Ovary (tissue), 7 donors: ENCODE measurements at regions not wholly inside any gene's neighbourhood (a gene's known extent, or its start where the extent isn't known, plus 50 kb on each side); places are given as distances from the start of the nearest gene placed in this dataset.
"Not testable (repeated sequence)": the region's sequence is repeated elsewhere in the genome, so short reads cannot be mapped to it uniquely, and the experiment has no call there.

ENCODE experiments used
- DNase-seq, 5 donors: peaks; one replicate each; pipeline ENCODE4 v3.0.0-alpha.2; 2019 to 2020
- H3K27ac ChIP-seq, 2 donors: fragments of 200-600 bp; one replicate each; pipeline versions ENCODE4 v1.5.1 to v1.8.0; 2019 to 2022
- H3K27me3 ChIP-seq: fragments of 200-600 bp; one replicate; pipeline ENCODE4 v1.8.0; 2022
- H3K36me3 ChIP-seq: fragments of 200-600 bp; sonication (generic); one replicate; pipeline ENCODE4 v1.5.1; 2019
- H3K4me1 ChIP-seq: one replicate; pipeline ENCODE4 v1.8.1; 2013; ENCODE audit warnings: mild to moderate bottlenecking, moderate library complexity; ENCODE audit not compliant: insufficient read depth
- H3K4me3 ChIP-seq: fragments of 200-600 bp; sonication (generic); one replicate; pipeline ENCODE4 v1.5.1; 2017
- H3K9me3 ChIP-seq, 2 donors: fragments of 200-600 bp in 1 of 2; sonication (generic) in 1 of 2; one replicate each; pipeline versions ENCODE4 v1.5.1 to v1.8.1; 2013 to 2019; ENCODE audit warnings: mild to moderate bottlenecking in 1 of 2, moderate library complexity in 1 of 2
- EP300 ChIP-seq: sonication (generic); formaldehyde crosslinking; IDR thresholded peaks from one replicate; pipeline ENCODE4 v1.6.1; 2017; ENCODE audit warnings: antibody characterized with exemption
- POLR2A ChIP-seq: fragments of 450-650 bp; IDR thresholded peaks from one replicate; pipeline ENCODE4 v1.6.1; 2017; ENCODE audit warnings: antibody characterized with exemption, mild to moderate bottlenecking, moderate library complexity
- WGBS, 3 donors: extraction: QIAGEN DNeasy Blood & Tissue Kit in 1 of 3; methylation state at CpG; one replicate each; pipeline versions ENCODE4 v1.1.5 to v1.1.7; 2013 to 2017; 5-methylcytosine and 5-hydroxymethylcytosine counted together
- intact Hi-C, 4 donors: fragments of 100-400 bp; cut with DNase I; formaldehyde crosslinking; loops; one replicate each; pipeline versions ENCODE4 v1.11.0 to v1.15.1; 2022 to 2023
- TF ChIP-seq, protein P1 (sequence below), 3 donors: fragments of 450-650 bp in 2 of 3; fragments of 200-600 bp in 1 of 3; IDR thresholded peaks; one replicate each; pipeline versions ENCODE4 v1.5.1 to v1.8.0; 2016 to 2022; ENCODE audit warnings: antibody characterized with exemption in 3 of 3, mild to moderate bottlenecking in 1 of 3
- donor health status: DM: no; HTN: no; CAD: no; lungs with moderate emphysema.
- donor health status: DM: no; HTN: no; CAD: no.
- donor health status: Bipolar disorder and iron deficiency.
- donor health status: DM: no; HTN: no; CAD: no.
- donor health status: DM: yes; HTN: yes; CAD: no.

DNA sequence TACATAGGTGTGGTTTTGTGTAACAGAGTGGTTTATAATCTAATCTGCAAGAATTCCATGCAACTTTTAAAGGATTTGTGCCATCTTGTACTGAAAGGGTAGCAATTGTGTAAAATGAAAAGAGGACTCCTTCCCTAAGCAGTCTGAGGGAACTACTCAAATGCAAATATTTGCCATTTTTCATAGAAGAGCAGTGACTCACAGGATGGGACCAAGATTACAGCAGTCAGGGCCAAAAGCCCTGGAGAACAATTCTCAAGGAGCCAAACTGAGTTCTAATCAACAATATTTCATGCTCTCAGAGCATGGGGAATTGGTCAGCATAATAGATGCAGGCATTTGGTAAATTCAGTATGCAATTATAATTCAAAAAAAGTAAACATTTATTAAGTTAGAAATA is 495.8 kb downstream of the CHSY3 start:
- Histone ChIP-seq H3K27ac (no peak overlapping the region), H3K36me3 (no peaks in the 10 kb centered on the region), H3K4me1 (no peaks in the 10 kb centered on the region), H3K9me3 (no peaks in the 10 kb centered on the region), H3K27me3 (no peaks in the 10 kb centered on the region), H3K4me3 (no peak overlapping the region)
- no peak for TF ChIP-seq EP300
- no peak for TF ChIP-seq POLR2A
- TF ChIP-seq, protein P1, sequence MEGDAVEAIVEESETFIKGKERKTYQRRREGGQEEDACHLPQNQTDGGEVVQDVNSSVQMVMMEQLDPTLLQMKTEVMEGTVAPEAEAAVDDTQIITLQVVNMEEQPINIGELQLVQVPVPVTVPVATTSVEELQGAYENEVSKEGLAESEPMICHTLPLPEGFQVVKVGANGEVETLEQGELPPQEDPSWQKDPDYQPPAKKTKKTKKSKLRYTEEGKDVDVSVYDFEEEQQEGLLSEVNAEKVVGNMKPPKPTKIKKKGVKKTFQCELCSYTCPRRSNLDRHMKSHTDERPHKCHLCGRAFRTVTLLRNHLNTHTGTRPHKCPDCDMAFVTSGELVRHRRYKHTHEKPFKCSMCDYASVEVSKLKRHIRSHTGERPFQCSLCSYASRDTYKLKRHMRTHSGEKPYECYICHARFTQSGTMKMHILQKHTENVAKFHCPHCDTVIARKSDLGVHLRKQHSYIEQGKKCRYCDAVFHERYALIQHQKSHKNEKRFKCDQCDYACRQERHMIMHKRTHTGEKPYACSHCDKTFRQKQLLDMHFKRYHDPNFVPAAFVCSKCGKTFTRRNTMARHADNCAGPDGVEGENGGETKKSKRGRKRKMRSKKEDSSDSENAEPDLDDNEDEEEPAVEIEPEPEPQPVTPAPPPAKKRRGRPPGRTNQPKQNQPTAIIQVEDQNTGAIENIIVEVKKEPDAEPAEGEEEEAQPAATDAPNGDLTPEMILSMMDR (IDR thresholded peaks at IDR 0.05): no peak
- intact Hi-C loops: no loop called here
- no peak for DNase-seq

DNA sequence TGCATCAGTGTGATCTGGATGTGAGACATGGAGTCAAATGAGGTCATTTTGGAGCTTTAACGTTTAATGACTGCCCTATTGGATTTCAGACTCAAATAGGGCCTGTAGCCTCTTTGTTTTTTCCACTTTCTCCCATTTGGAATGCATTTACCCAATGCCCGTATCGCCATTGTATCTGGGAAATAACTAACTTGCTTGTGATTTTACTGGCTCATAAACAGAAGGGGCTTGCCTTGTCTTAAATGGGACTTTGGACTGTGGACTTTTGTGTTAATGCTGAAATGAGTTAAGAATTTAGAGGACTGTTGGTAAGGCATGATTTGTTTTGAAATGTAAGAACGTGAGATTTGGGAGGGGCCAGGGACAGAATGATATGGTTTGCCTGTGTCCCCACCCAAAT is 494.6 kb downstream of the CHSY3 start:
- intact Hi-C loops: no loop called here
- DNase-seq: no peak
- TF ChIP-seq POLR2A (no peak), EP300 (no peak)
- TF ChIP-seq, protein P1 (IDR thresholded peaks at IDR 0.05): no peak
- no peaks in the 10 kb centered on the region for H3K4me1 ChIP-seq
- no peaks in the 10 kb centered on the region for H3K9me3 ChIP-seq
- H3K36me3 ChIP-seq: no peaks in the 10 kb centered on the region
- H3K4me3 ChIP-seq: no peak overlapping the region
- H3K27me3 ChIP-seq: no peaks in the 10 kb centered on the region
- H3K27ac ChIP-seq: no peak overlapping the region
- 80 to 94% (median 84%) methylated on average over 4 of the region's 4 CpGs for WGBS, 3 donors

- H3K4me1 ChIP-seq, H3K36me3 ChIP-seq, H3K4me3 ChIP-seq, H3K9me3 ChIP-seq, H3K27me3 ChIP-seq, DNase-seq, H3K27ac ChIP-seq, intact Hi-C loops: not testable (repeated sequence)
- WGBS, 3 donors: 83 to 88% (median 87%) methylated on average over 1 of the region's 1 CpG
These were observed 493.5 kb downstream of the CHSY3 start for GRCh38 chr5:130397727-130398126.

DNA sequence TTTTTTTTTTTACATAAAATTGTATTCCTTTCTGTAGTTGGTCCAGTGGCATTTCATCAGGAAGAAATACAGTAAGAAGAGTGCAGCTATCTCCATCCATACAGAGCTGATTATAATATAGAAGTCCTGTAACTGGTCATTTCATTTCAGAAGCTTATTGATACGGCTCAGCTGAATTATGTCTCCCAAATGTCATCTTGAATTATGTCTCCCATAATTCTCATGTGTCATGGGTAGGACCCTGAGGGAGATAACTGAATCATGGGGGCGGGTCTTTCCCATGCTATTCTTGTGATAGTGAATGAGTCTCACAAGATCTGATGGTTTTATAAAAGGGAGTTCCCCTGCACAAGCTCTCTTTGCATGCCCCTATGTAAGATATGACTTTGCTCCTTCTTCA is 492.9 kb downstream of the CHSY3 start:
- Histone ChIP-seq H3K9me3 (no peaks in the 10 kb centered on the region), H3K36me3 (no peaks in the 10 kb centered on the region), H3K27ac (no peak overlapping the region), H3K4me1 (no peaks in the 10 kb centered on the region), H3K27me3 (no peaks in the 10 kb centered on the region), H3K4me3 (no peak overlapping the region)
- DNase-seq: no peak
- intact Hi-C loops: no loop called here
- no peak for TF ChIP-seq POLR2A
- TF ChIP-seq, protein P1 (IDR thresholded peaks at IDR 0.05): no peak
- no peak for TF ChIP-seq EP300
- 64 to 71% (median 67%) methylated on average over 2 of the region's 2 CpGs for WGBS, 3 donors

- H3K4me3 ChIP-seq, DNase-seq, H3K27ac ChIP-seq, H3K9me3 ChIP-seq, H3K27me3 ChIP-seq, intact Hi-C loops, H3K36me3 ChIP-seq, H3K4me1 ChIP-seq: not testable (repeated sequence)
- 52 to 77% (median 60%) methylated on average over 3 of the region's 3 CpGs for WGBS, 3 donors
These were observed 487.5 kb downstream of the CHSY3 start for GRCh38 chr5:130391727-130392264.

DNA sequence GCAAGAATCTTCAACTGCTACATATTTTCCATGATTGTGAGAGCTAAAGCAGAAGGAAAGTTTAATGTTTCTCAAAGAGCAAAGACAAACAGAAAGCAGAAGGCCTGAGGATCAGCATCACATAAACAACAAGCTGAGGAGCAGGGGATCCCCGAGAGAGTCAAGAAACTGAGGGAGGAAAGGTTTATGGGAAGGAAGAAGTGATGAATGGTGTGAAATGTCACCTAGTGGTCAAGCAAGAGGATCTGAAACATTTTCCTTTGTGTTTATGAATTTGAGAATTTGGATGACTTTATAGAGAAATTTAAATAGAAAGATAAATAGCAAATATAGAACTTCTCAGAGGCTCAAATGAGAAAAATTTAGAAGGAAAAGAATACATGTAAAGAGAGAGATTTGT is 481.9 kb downstream of the CHSY3 start:
- intact Hi-C loops: no loop called here
- Histone ChIP-seq H3K27me3 (no peaks in the 10 kb centered on the region), H3K9me3 (no peaks in the 10 kb centered on the region), H3K27ac (no peak overlapping the region), H3K36me3 (no peaks in the 10 kb centered on the region), H3K4me3 (no peak overlapping the region), H3K4me1 (no peaks in the 10 kb centered on the region)
- 25 to 29% (median 27%) methylated on average over 1 of the region's 1 CpG for WGBS, 3 donors
- TF ChIP-seq EP300: no peak
- TF ChIP-seq, protein P1 (IDR thresholded peaks at IDR 0.05): no peak
- no peak for TF ChIP-seq POLR2A
- no peak for DNase-seq
